HepG2 (cell line): ENCODE measurements at regions not wholly inside any gene's neighbourhood (a gene's known extent, or its start where the extent isn't known, plus 50 kb on each side); places are given as distances from the start of the nearest gene placed in this dataset.
A peak's percentile ranks its signal among the peaks of the same experiment; 100 is the strongest.

Experiments
- ATAC-seq: fragments of 200-7000 bp; cut with Tn5 transposase; 3 replicates; pipeline ENCODE4 v1.9.1; 2020; ENCODE audit warnings: mild to moderate bottlenecking, moderate library complexity
- BruUV-seq: library from RNA; stranded (reverse); fragments of 400-500 nt; replicated peaks from 2 replicates; lab custom pipeline; 2021; lab: Mats Ljungman, UMichigan
- CTCF ChIA-PET: fragments of 300-600 bp; formaldehyde crosslinking; extraction: SDS; loops from one replicate; lab custom pipeline; 2021; ENCODE audit warnings: low total read pairs, inconsistent platforms, low intra/inter-chr PET ratio; lab: Yijun Ruan, JAX
- POLR2A ChIA-PET: fragments of 350-600 bp; sonication (Branson Sonifier 250); formaldehyde crosslinking; loops from one replicate; lab custom pipeline; 2020; ENCODE audit warnings: antibody characterized with exemption, inconsistent platforms; lab: Yijun Ruan, JAX
- DNase-seq: peaks from one replicate; pipeline ENCODE4 v3.0.0-alpha.2; 2015; ENCODE audit warnings: low spot score
- FAIRE-seq: peaks from 3 replicates; lab custom pipeline; 2011; peaks lifted over from hg19 to GRCh38; lab: Jason Lieb, UNC
- H2AFZ ChIP-seq: one replicate; pipeline ENCODE4 v1.6.1; 2011; ENCODE audit warnings: low read length, inconsistent platforms
- H3K27ac ChIP-seq: fragments of 300-600 bp; 3 replicates; pipeline ENCODE4 v1.8.0; 2011; ENCODE audit warnings: mixed run types, mild to moderate bottlenecking, mixed read lengths, low read length, inconsistent platforms; ENCODE audit not compliant: insufficient read depth; ENCODE audit errors: extremely low read length
- H3K27me3 ChIP-seq, 2 experiments: fragments of 200-600 bp in 1 of 2; 2 replicates in 1 of 2; 3 replicates in 1 of 2; pipeline versions ENCODE4 v1.6.0 to v1.8.0; 2011; ENCODE audit warnings: low read length in 2 of 2, mild to moderate bottlenecking in 2 of 2, moderate library complexity in 2 of 2, inconsistent platforms in 1 of 2; ENCODE audit not compliant: insufficient read depth in 2 of 2, control insufficient read depth in 1 of 2
- H3K36me3 ChIP-seq, 2 experiments: fragments of 200-600 bp in 1 of 2; replicated peaks in 1 of 2; 2 replicates in 1 of 2; 3 replicates in 1 of 2; pipeline versions ENCODE4 v1.5.1 to v1.8.0; 2011; ENCODE audit warnings: low read length in 2 of 2, inconsistent platforms in 1 of 2; ENCODE audit not compliant: insufficient read depth in 2 of 2, control insufficient read depth in 1 of 2
- H3K4me1 ChIP-seq: 2 replicates; pipeline ENCODE4 v1.5.1; 2012; ENCODE audit warnings: low read length, inconsistent platforms; ENCODE audit not compliant: insufficient read depth
- H3K4me2 ChIP-seq: 2 replicates; pipeline ENCODE4 v1.6.0; 2011; ENCODE audit warnings: low read depth, low read length, inconsistent platforms
- H3K4me3 ChIP-seq, 3 experiments: fragments of 200-600 bp in 1 of 3; sonication (generic), shearing (Covaris generic) in 1 of 3; replicated peaks in 1 of 3; 2 replicates each; pipeline ENCODE4 v1.5.1; 2011 to 2016; ENCODE audit warnings: low read length in 3 of 3, inconsistent platforms in 2 of 3, low read depth in 2 of 3, mild to moderate bottlenecking in 2 of 3, control low read depth in 1 of 3, mixed read lengths in 1 of 3; ENCODE audit not compliant: insufficient read depth in 1 of 3
- H3K79me2 ChIP-seq: one replicate; pipeline ENCODE4 v1.6.1; 2011; ENCODE audit warnings: low read length, inconsistent platforms; ENCODE audit not compliant: insufficient read depth
- H3K9ac ChIP-seq: 2 replicates; pipeline ENCODE4 v1.6.0; 2011; ENCODE audit warnings: mild to moderate bottlenecking, low read depth, low read length, inconsistent platforms; ENCODE audit not compliant: insufficient read depth
- H3K9me3 ChIP-seq: 2 replicates; pipeline ENCODE4 v1.5.1; 2012; ENCODE audit warnings: mild to moderate bottlenecking, low read length
- H4K20me1 ChIP-seq: 2 replicates; pipeline ENCODE4 v1.6.0; 2011; ENCODE audit warnings: inconsistent platforms, mild to moderate bottlenecking, low read length, moderate library complexity; ENCODE audit not compliant: insufficient read depth
- ATRX ChIP-seq: sonication (generic); formaldehyde crosslinking; IDR thresholded peaks from 2 replicates; pipeline ENCODE4 v1.4.0; 2020; ENCODE audit warnings: missing genetic modification reagents, borderline replicate concordance
- CENPT ChIP-seq: sonication (generic); formaldehyde crosslinking; IDR thresholded peaks from 2 replicates; pipeline ENCODE4 v1.8.0; 2022; ENCODE audit warnings: low read depth, mild to moderate bottlenecking, moderate library complexity, missing genetic modification reagents
- HMG20B ChIP-seq: conservative IDR thresholded peaks from 2 replicates; pipeline ENCODE4 v1.6.1; 2016; ENCODE audit warnings: missing genetic modification reagents, missing compliant biosample characterization
- HNF4G ChIP-seq, 2 experiments: sonication (generic) in 1 of 2; formaldehyde crosslinking in 1 of 2; IDR thresholded peaks; 2 replicates each; pipeline versions ENCODE4 v1.4.0 to v1.6.1; 2011 to 2020; ENCODE audit warnings: borderline replicate concordance in 2 of 2, low read depth in 2 of 2, mild to moderate bottlenecking in 2 of 2, low read length in 1 of 2, missing genetic modification reagents in 1 of 2, moderate library complexity in 1 of 2
- IKZF1 ChIP-seq: fragments of 450-650 bp; IDR thresholded peaks from 2 replicates; pipeline ENCODE4 v1.7.1; 2016
- MAFF ChIP-seq: IDR thresholded peaks from 2 replicates; pipeline ENCODE4 v1.6.1; 2011; ENCODE audit warnings: low read depth, low read length, improper control_type of control experiment
- MAFK ChIP-seq, 2 experiments: IDR thresholded peaks in 1 of 2; conservative IDR thresholded peaks in 1 of 2; 2 replicates each; pipeline ENCODE4 v1.6.1; 2011; ENCODE audit warnings: improper control_type of control experiment in 2 of 2, low read length in 2 of 2
- PRMT3 ChIP-seq: sonication (generic); formaldehyde crosslinking; IDR thresholded peaks from 2 replicates; pipeline ENCODE4 v1.8.1; 2022; ENCODE audit warnings: low read depth, mild to moderate bottlenecking, moderate library complexity, missing genetic modification reagents, borderline replicate concordance
- USF2 ChIP-seq, 2 experiments: sonication (generic) in 1 of 2; formaldehyde crosslinking in 1 of 2; IDR thresholded peaks; 2 replicates each; pipeline versions ENCODE4 v1.5.1 to v1.6.1; 2011 to 2020; ENCODE audit warnings: borderline replicate concordance in 1 of 2, low read depth in 1 of 2, low read length in 1 of 2, mild to moderate bottlenecking in 1 of 2, missing genetic modification reagents in 1 of 2, moderate library complexity in 1 of 2
- ZNF296 ChIP-seq: sonication (generic); formaldehyde crosslinking; conservative IDR thresholded peaks from 2 replicates; pipeline ENCODE4 v1.5.0; 2020; ENCODE audit warnings: mild to moderate bottlenecking, missing genetic modification reagents
- ZNF331 ChIP-seq: sonication (generic); formaldehyde crosslinking; IDR thresholded peaks from 2 replicates; pipeline ENCODE4 v1.4.0; 2020; ENCODE audit warnings: missing genetic modification reagents
- ZNF451 ChIP-seq: sonication (generic); formaldehyde crosslinking; IDR thresholded peaks from 2 replicates; pipeline ENCODE4 v1.5.0; 2020; ENCODE audit warnings: mild to moderate bottlenecking, missing genetic modification reagents
- ZNF512 ChIP-seq: sonication (generic); formaldehyde crosslinking; IDR thresholded peaks from 2 replicates; pipeline ENCODE4 v1.4.0; 2020; ENCODE audit warnings: mild to moderate bottlenecking, missing genetic modification reagents
- ZNF580 ChIP-seq: IDR thresholded peaks from 2 replicates; pipeline ENCODE4 v1.6.1; 2016; ENCODE audit warnings: low read depth, borderline replicate concordance
- ZNF710 ChIP-seq: sonication (generic); formaldehyde crosslinking; IDR thresholded peaks from 2 replicates; pipeline ENCODE4 v1.5.0; 2020; ENCODE audit warnings: mild to moderate bottlenecking, missing genetic modification reagents, borderline replicate concordance
- ZSCAN29 ChIP-seq: sonication (generic); formaldehyde crosslinking; conservative IDR thresholded peaks from 2 replicates; pipeline ENCODE4 v1.4.0; 2020; ENCODE audit warnings: mild to moderate bottlenecking, missing genetic modification reagents
- WGBS: methylation state at CpG from one replicate; pipeline ENCODE4 v1.1.6; 2017; ENCODE audit warnings: low lambda C conversion rate; 5-methylcytosine and 5-hydroxymethylcytosine counted together
- in situ Hi-C: cut with HindIII; loops from 2 replicates; pipeline ENCODE4 v1.10.0; 2017; ENCODE audit warnings: low pct_unique_long_range_greater_than_20kb; ENCODE audit not compliant: extremely low pct_ligation_motif_present
- intact Hi-C: fragments of 100-400 bp; cut with micrococcal nuclease; formaldehyde crosslinking; loops from one replicate; pipeline ENCODE4 v1.10.0; 2022; ENCODE audit not compliant: unreplicated experiment

GRCh38 chr13:84609716-84610115, 727.4 kb upstream of the SLITRK1 start (continued):
- TF ChIP-seq ZNF710 (CRISPR knock-in tag) (no peak), ZNF580 (CRISPR knock-in tag) (no peak), ZSCAN29 (CRISPR knock-in tag) (no peak), MAFK (conservative IDR thresholded peaks at IDR 0.05 in 1 of 2, IDR thresholded peaks at IDR 0.05 in 1 of 2; ENCODE audit: low read length in 2 of 2) (peak; percentile 93 to 95), ZNF331 (no peak), IKZF1 (no peak), MAFF (peak; percentile 94)

- Histone ChIP-seq H3K27ac (no peak overlapping the region), H2AFZ (no peak overlapping the region), H3K4me2 (no peak overlapping the region), H3K4me3 (no peak overlapping the region), H3K79me2 (no peaks in the 10 kb centered on the region), H3K36me3 (no peaks in the 10 kb centered on the region), H3K27me3 (no peaks in the 10 kb centered on the region), H3K4me1 (no peaks in the 10 kb centered on the region), H4K20me1 (no peaks in the 10 kb centered on the region), H3K9ac (no peak overlapping the region), H3K9me3 (no peaks in the 10 kb centered on the region)
- DNase-seq (no peak), ATAC-seq (no peak), FAIRE-seq (no peak)
- in situ Hi-C loops: no loop called here
- POLR2A ChIA-PET: no interaction called here
- no TSS peak for BruUV-seq
- intact Hi-C loops: no loop called here
- CTCF ChIA-PET: no interaction called here
- 0% methylated on average over 5 of the region's 5 CpGs for WGBS
- no peak for TF ChIP-seq ZNF512 (CRISPR knock-in tag)
- no peak for TF ChIP-seq HMG20B (CRISPR knock-in tag)
- TF ChIP-seq PRMT3 (CRISPR knock-in tag): no peak
- no peak for TF ChIP-seq CENPT (CRISPR knock-in tag)
- TF ChIP-seq USF2 (IDR thresholded peaks at IDR 0.05; ENCODE audit: low read depth, low read length): no peak
- TF ChIP-seq USF2 (CRISPR knock-in tag; IDR thresholded peaks at IDR 0.05; ENCODE audit: borderline replicate concordance): no peak
- TF ChIP-seq ATRX: no peak
- no peak for TF ChIP-seq ZNF451
- TF ChIP-seq ZNF296 (CRISPR knock-in tag): no peak
- TF ChIP-seq HNF4G (IDR thresholded peaks at IDR 0.05; ENCODE audit: borderline replicate concordance, low read depth, low read length): no peak
- TF ChIP-seq HNF4G (CRISPR knock-in tag; IDR thresholded peaks at IDR 0.05; ENCODE audit: borderline replicate concordance, low read depth): no peak
Measured at GRCh38 chr13:84607261-84608013, 725.2 kb upstream of the SLITRK1 start.
